SK-N-DZ (cell line): ENCODE measurements at regions not wholly inside any gene's neighbourhood (a gene's known extent, or its start where the extent isn't known, plus 50 kb on each side); places are given as distances from the start of the nearest gene placed in this dataset.
"Not testable (repeated sequence)": the region's sequence is repeated elsewhere in the genome, so short reads cannot be mapped to it uniquely, and the experiment has no call there.

ENCODE experiments used
- DNase-seq: peaks from one replicate; pipeline ENCODE4 v3.0.0-alpha.2; 2015; ENCODE audit warnings: low spot score

DNA sequence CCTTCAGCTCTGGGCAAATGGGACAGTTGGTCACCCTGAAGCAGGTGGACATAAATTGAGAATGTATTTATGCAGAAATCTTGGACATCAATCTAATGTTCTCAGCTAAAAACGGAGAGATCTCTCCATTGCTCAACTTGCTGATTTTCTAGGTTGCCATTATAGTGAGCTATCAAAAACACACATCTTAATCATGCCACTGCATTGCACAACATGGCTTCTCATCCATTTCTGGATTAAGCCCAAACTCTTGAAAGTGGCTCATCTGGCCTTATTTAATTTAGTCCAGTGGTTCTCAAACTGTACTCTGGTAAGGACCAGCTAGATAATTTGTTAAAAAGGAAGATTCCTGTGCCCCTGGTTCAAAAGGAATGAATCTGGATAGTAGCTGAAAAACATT lies 324.9 kb upstream of the CITED2 start:
- no peak for DNase-seq

- DNase-seq: no peak
Observed at GRCh38 chr6:139698526-139699176, 324.2 kb upstream of the CITED2 start.

DNA sequence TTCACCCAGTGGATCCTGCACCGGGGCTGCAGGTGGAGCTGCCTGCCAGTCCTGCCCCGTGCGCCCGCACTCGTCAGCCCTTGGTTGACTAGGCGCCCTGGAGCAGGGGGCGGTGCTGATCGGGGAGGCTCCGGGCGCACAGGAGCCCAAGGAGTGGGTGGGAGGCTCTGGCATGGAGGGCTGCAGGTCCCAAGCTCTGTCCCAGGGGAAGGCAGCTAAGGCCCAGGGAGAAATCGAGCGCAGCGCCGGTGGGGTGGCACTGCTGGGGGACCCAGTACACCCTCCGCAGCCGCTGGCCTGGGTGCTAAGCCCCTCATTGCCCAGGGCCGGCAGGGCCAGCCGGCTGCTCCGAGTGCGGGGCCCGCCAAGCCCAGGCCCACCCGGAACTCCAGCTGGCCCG lies 323.4 kb upstream of the CITED2 start:
- DNase-seq: not testable (repeated sequence)

- not testable (repeated sequence) for DNase-seq
Observed at GRCh38 chr6:139696991-139697390, 322.5 kb upstream of the CITED2 start.

GRCh38 chr6:139695361-139695760 lies 320.9 kb upstream of the CITED2 start:
- DNase-seq: no peak

DNA sequence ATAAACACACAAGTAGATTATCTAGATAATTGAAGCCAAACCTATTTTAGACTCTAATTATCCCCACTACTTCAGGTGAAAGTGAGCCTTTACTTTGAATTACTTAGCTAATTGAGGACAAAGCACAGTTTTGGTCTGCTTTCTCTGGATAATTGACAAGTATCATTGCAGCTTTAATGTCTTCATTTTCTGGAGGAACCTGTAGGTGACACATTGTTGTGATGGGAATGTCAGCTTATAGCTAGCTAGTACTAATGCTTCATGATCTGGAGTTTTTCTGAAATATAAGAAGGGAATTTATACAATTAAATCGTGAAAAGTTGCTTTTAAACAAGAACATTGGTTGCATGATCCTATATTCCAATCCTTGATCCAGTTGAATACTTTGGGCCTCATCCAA lies 319.3 kb upstream of the CITED2 start:
- DNase-seq: no peak

- DNase-seq: no peak
Observed at GRCh38 chr6:139690007-139690406, 315.6 kb upstream of the CITED2 start.

- no peak for DNase-seq
Observed at GRCh38 chr6:139687055-139687454, 312.6 kb upstream of the CITED2 start.

DNA sequence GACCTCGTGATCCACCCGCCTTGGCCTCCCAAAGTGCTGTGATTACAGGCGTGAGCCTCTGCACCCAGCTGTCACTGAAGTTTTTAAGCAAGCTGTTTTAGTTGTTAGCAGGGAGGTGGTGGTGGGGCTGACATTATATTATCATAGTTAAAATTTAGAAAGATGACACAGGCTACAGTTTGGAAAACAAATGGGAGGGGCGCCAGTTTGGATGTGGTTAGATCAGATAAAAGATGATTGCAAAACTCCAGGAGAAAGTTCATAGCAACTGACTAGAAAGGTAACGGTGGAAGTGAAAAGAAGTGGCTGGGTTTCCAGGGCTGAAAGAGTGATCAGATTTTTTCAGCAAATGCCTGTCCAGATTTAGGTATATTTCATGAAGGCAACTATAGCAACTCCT lies 311.9 kb upstream of the CITED2 start:
- no peak for DNase-seq

- no peak for DNase-seq
Observed at GRCh38 chr6:139685009-139685408, 310.6 kb upstream of the CITED2 start.

- peak; percentile 38 for DNase-seq
Observed at GRCh38 chr6:139680819-139681218, 306.4 kb upstream of the CITED2 start.

- DNase-seq: no peak
Observed at GRCh38 chr6:139679516-139680179, 305.2 kb upstream of the CITED2 start.

DNA sequence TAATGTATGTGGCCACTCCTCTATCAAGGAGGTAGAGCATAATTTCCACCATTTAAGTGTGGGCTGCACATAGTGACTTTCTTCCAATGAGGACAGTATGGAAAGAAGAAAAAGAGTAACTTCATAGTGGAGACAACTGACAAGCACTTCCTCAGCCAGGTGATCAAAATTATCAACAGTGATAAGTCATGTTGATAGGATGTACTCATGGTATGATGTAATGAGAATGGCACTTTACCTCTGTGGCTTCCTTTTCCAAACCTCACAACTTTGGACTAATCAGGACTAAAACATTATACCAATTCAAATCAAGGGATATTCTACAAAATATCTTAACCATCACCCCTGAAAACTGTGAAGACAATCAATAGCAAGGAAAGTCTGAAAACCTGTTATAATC lies 302.3 kb upstream of the CITED2 start:
- DNase-seq: no peak

DNA sequence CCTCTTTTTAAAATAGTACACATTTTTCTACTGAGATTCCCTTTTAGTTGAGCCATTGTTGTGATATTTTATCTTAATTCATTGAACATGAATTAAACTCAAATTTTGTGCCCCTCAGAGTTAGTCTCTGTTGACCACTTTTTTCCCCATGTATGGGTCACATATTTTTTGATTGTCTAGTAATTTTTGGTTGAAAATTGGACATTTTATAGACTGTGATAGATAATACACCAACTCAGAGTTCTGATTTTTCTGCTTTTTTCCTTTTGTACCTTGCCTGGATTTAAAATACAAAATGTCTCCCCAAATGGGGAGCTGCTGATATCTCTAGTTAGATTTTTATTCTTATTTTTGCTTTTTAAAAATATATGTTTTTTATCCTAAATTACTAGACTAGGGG lies 291.8 kb upstream of the CITED2 start:
- no peak for DNase-seq

GRCh38 chr6:139663996-139664395 lies 289.5 kb upstream of the CITED2 start:
- DNase-seq: no peak

DNA sequence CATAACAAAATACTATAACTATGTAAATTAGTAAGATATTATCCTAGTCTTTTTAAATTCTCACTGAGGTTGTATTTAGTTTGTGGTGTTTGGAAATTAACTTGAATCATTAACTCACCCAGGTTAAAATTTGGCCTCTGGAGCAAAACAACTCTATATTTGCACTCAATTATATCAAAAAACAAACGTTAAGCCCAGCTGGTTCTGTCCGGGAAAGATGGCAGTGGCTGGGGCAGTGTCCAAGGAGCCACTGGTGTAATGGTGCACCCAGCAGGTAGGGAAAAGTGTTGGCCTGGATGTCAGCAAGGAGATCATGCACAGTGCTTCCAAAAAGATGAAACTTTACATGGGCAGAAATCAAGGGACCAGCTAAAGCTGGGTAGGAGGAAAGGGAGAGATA lies 285.3 kb upstream of the CITED2 start:
- DNase-seq: no peak

GRCh38 chr6:139659196-139659595 lies 284.7 kb upstream of the CITED2 start:
- no peak for DNase-seq

- DNase-seq: no peak
Observed at GRCh38 chr6:139657119-139657518, 282.7 kb upstream of the CITED2 start.

- no peak for DNase-seq
Observed at GRCh38 chr6:139655783-139656705, 281.6 kb upstream of the CITED2 start.

DNA sequence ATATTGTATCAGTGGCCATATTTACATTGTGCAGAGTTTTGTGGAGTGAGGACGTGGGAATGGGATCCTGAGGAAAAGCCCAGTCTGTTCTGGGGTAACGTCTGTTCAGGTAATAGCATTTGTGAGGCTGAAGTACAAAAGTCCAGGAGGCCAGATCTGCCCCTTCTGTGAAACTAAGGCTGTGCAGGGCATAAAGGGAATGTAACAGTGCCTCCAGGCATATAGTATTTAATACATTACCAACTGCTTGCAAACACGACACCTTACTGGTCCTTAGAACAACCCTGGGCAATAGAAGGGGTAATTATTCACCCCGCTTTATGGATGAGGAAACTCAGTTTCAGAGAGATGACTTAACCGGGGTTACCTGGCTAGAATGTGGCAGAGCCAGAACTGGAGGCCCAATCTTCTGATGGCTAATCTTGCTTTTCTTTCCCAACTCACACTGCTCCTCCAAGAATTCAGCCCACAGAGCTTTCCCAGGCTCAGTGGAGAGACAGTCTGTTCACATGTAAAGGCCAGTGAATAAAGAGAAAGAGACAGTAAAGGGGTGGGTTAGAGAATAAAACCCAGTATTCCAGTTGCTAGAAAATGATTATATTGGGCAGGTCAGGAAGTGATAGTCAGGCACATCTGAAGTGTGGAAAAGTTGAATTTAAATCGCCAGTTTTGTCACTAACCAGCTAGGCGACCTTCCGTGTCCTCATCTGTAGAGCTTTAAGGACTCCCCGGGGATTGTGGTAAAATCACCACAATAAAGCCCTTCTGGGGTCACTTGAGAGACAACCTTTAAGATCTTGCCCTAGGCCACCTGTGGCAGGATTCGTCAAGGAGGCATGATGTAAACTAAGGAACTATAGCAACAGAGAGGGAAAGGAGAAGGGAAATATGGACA lies 280.7 kb upstream of the CITED2 start:
- DNase-seq: no peak

GRCh38 chr6:139654309-139654708 lies 279.9 kb upstream of the CITED2 start:
- DNase-seq: no peak
